ENCODE measurements at regions not wholly inside any gene's neighbourhood (a gene's known extent, or its start where the extent isn't known, plus 50 kb on each side); places are given as distances from the start of the nearest gene placed in this dataset.
A peak's percentile ranks its signal among the peaks of the same experiment; 100 is the strongest.

DNA sequence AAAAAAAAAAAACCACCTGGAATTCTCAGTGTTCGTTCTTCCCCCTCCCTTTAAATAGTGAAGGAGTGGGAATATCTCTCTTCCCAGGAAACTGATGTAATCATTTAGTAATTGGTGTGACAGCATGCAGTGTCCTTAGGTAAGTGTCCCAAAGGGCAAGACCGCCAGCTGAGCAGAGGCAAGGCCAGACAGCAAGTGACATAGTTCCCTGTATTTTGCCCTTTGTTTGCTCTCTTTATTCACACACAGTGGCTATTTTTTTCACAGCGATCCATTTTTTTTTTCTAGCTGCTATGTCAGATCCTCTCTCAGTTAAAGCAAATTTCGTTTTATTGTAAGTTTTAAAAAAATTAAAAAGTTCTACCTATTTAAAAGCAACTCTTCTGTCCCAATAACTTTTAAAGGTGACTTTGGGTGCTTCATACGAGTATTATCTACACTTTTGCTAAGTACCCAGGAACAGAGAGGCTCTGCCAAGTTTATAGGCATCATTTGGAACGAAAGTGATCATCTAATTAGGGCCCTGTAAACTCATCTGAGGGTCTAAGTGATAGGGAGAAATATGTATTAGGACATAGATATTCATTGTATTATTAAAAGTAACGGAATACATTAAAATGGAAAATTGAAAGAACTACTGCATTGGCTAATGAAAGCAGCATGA is 98.2 kb upstream of the ALDH1A1 start:
- Histone ChIP-seq H3K9me3 (no peaks in the 10 kb centered on the region), H3K4me2 (peak overlapping the region; percentile 84), H3K4me1 (peaks cover 76% of the 10 kb centered on the region), H3K4me3 (peak overlapping the region; percentile 18; the same call in 1 of the 3 replicates), H3K27ac (peak overlapping the region; percentile 87 to 96)
- 1% methylated on average over 7 of the region's 7 CpGs for WGBS (ENCODE audit: missing lambda C conversion rate)
- ChIA-PET CTCF (interaction anchor here (0.9 to 4.6 kb wide), 12 partner anchors 9 to 771 kb away, joined by 3 to 32 read pairs (median 4); no protein-coding TSS in a partner anchor), POLR2A (interaction anchor here (0.9 to 1.7 kb wide), 7 partner anchors 23 to 123 kb away, joined by 3 to 5 read pairs (median 3); no protein-coding TSS in a partner anchor)
- DNase-seq (ENCODE audit: low read depth in 1 of 2, low spot score in 1 of 2) (peak; percentile 33 to 97), ATAC-seq (peak; percentile 78 to 95), FAIRE-seq (peak; percentile 84)
- TF ChIP-seq SREBF2 (IDR thresholded peaks at IDR 0.05) = no peak
- TF ChIP-seq, protein P1, sequence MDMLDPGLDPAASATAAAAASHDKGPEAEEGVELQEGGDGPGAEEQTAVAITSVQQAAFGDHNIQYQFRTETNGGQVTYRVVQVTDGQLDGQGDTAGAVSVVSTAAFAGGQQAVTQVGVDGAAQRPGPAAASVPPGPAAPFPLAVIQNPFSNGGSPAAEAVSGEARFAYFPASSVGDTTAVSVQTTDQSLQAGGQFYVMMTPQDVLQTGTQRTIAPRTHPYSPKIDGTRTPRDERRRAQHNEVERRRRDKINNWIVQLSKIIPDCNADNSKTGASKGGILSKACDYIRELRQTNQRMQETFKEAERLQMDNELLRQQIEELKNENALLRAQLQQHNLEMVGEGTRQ (IDR thresholded peaks at IDR 0.05) = no peak
- peak; percentile 21 for TF ChIP-seq EHF (CRISPR knock-in tag; IDR thresholded peaks at IDR 0.05)
- no peak for TF ChIP-seq RARB (CRISPR knock-in tag; IDR thresholded peaks at IDR 0.05)
- TF ChIP-seq, protein P2, sequence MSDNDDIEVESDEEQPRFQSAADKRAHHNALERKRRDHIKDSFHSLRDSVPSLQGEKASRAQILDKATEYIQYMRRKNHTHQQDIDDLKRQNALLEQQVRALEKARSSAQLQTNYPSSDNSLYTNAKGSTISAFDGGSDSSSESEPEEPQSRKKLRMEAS (IDR thresholded peaks at IDR 0.05) = peak; percentile 71
- peak; percentile 88 for TF ChIP-seq GATA3 (IDR thresholded peaks at IDR 0.05; ENCODE audit: borderline replicate concordance)
- peak; percentile 90 to 92; a peak in 4 of 5 replicates for TF ChIP-seq JUN (IDR thresholded peaks at IDR 0.05)
- no peak for TF ChIP-seq MAFK (IDR thresholded peaks at IDR 0.05; ENCODE audit: partially characterized antibody)
- TF ChIP-seq TFCP2L1 (CRISPR knock-in tag; IDR thresholded peaks at IDR 0.05) = no peak
- peak; percentile 41; the same call in 1 of the 2 replicates for TF ChIP-seq HOXB5 (CRISPR knock-in tag; IDR thresholded peaks at IDR 0.05)
- TF ChIP-seq ZFP36 (IDR thresholded peaks at IDR 0.05; ENCODE audit: borderline replicate concordance, partially characterized antibody) = no peak
- TF ChIP-seq, protein P3, sequence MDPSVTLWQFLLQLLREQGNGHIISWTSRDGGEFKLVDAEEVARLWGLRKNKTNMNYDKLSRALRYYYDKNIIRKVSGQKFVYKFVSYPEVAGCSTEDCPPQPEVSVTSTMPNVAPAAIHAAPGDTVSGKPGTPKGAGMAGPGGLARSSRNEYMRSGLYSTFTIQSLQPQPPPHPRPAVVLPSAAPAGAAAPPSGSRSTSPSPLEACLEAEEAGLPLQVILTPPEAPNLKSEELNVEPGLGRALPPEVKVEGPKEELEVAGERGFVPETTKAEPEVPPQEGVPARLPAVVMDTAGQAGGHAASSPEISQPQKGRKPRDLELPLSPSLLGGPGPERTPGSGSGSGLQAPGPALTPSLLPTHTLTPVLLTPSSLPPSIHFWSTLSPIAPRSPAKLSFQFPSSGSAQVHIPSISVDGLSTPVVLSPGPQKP (IDR thresholded peaks at IDR 0.05; ENCODE audit: low read depth, low read length) = no peak
- TF ChIP-seq, protein P4, sequence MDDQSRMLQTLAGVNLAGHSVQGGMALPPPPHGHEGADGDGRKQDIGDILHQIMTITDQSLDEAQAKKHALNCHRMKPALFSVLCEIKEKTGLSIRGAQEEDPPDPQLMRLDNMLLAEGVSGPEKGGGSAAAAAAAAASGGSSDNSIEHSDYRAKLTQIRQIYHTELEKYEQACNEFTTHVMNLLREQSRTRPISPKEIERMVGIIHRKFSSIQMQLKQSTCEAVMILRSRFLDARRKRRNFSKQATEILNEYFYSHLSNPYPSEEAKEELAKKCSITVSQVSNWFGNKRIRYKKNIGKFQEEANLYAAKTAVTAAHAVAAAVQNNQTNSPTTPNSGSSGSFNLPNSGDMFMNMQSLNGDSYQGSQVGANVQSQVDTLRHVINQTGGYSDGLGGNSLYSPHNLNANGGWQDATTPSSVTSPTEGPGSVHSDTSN (IDR thresholded peaks at IDR 0.05) = peak; percentile 68; the same call in 1 of the 2 replicates
- no peak for TF ChIP-seq POLR2A (IDR thresholded peaks at IDR 0.05; ENCODE audit: low read length)
- peak; percentile 41; the same call in 1 of the 2 replicates for TF ChIP-seq JUNB (IDR thresholded peaks at IDR 0.05)
- peak; percentile 24; the same call in 1 of the 3 replicates for TF ChIP-seq SMC3 (IDR thresholded peaks at IDR 0.05)
- peak; percentile 89 to 92; a peak in 4 of 5 replicates for TF ChIP-seq EP300 (IDR thresholded peaks at IDR 0.05)
- TF ChIP-seq FOSL2 (IDR thresholded peaks at IDR 0.05) = no peak
- TF ChIP-seq FOSL2 (CRISPR knock-in tag; IDR thresholded peaks at IDR 0.05) = peak; percentile 62
- peak; percentile 6; the same call in 1 of the 2 replicates for TF ChIP-seq HOXA7 (CRISPR knock-in tag; IDR thresholded peaks at IDR 0.05)
- TF ChIP-seq RAD21 (conservative IDR thresholded peaks at IDR 0.05 in 1 of 2, IDR thresholded peaks at IDR 0.05 in 1 of 2) = peak; percentile 2 to 41; a peak in 3 of 5 replicates
- TF ChIP-seq HOXB13 (CRISPR knock-in tag; IDR thresholded peaks at IDR 0.05; ENCODE audit: low read depth) = 0 out of 2 replicates have a peak, but pooled peaks have one; percentile 35
- peak; percentile 71 to 83 for TF ChIP-seq CEBPB (IDR thresholded peaks at IDR 0.05)
- TF ChIP-seq ESRRA (IDR thresholded peaks at IDR 0.05; ENCODE audit: borderline replicate concordance, low read length) = peak; percentile 80
- TF ChIP-seq ZSCAN20 (CRISPR knock-in tag; IDR thresholded peaks at IDR 0.05) = peak; percentile 81
- TF ChIP-seq, protein P5, sequence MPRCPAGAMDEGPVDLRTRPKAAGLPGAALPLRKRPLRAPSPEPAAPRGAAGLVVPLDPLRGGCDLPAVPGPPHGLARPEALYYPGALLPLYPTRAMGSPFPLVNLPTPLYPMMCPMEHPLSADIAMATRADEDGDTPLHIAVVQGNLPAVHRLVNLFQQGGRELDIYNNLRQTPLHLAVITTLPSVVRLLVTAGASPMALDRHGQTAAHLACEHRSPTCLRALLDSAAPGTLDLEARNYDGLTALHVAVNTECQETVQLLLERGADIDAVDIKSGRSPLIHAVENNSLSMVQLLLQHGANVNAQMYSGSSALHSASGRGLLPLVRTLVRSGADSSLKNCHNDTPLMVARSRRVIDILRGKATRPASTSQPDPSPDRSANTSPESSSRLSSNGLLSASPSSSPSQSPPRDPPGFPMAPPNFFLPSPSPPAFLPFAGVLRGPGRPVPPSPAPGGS (IDR thresholded peaks at IDR 0.05) = peak; percentile 66; the same call in 1 of the 3 replicates
- no peak for TF ChIP-seq BHLHE40 (IDR thresholded peaks at IDR 0.05; ENCODE audit: low read depth, low read length)
- TF ChIP-seq, protein P6, sequence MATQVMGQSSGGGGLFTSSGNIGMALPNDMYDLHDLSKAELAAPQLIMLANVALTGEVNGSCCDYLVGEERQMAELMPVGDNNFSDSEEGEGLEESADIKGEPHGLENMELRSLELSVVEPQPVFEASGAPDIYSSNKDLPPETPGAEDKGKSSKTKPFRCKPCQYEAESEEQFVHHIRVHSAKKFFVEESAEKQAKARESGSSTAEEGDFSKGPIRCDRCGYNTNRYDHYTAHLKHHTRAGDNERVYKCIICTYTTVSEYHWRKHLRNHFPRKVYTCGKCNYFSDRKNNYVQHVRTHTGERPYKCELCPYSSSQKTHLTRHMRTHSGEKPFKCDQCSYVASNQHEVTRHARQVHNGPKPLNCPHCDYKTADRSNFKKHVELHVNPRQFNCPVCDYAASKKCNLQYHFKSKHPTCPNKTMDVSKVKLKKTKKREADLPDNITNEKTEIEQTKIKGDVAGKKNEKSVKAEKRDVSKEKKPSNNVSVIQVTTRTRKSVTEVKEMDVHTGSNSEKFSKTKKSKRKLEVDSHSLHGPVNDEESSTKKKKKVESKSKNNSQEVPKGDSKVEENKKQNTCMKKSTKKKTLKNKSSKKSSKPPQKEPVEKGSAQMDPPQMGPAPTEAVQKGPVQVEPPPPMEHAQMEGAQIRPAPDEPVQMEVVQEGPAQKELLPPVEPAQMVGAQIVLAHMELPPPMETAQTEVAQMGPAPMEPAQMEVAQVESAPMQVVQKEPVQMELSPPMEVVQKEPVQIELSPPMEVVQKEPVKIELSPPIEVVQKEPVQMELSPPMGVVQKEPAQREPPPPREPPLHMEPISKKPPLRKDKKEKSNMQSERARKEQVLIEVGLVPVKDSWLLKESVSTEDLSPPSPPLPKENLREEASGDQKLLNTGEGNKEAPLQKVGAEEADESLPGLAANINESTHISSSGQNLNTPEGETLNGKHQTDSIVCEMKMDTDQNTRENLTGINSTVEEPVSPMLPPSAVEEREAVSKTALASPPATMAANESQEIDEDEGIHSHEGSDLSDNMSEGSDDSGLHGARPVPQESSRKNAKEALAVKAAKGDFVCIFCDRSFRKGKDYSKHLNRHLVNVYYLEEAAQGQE (IDR thresholded peaks at IDR 0.05) = no peak
- 0 out of 2 replicates have a peak, but pooled peaks have one; percentile 25 for TF ChIP-seq HEYL (CRISPR knock-in tag; IDR thresholded peaks at IDR 0.05)
- no peak for TF ChIP-seq RFX5 (IDR thresholded peaks at IDR 0.05)
- no peak for TF ChIP-seq CHD4 (IDR thresholded peaks at IDR 0.05; ENCODE audit: borderline replicate concordance)
- no peak for TF ChIP-seq ZNF302 (CRISPR knock-in tag; IDR thresholded peaks at IDR 0.05)
- TF ChIP-seq PHF8 (IDR thresholded peaks at IDR 0.05; ENCODE audit: borderline replicate concordance, low read depth) = no peak
- no peak for TF ChIP-seq TP53 (CRISPR knock-in tag; IDR thresholded peaks at IDR 0.05)

Measured in A549 (cell line).